ENCODE measurements at regions not wholly inside any gene's neighbourhood (a gene's known extent, or its start where the extent isn't known, plus 50 kb on each side); places are given as distances from the start of the nearest gene placed in this dataset.

GRCh38 chr16:79977940-79978836 lies 377.7 kb upstream of the MAF start:
- POLR2A ChIA-PET (ENCODE audit: low non-redundant PET): no interaction called here
- no peak for TF ChIP-seq CTCF (conservative IDR thresholded peaks at IDR 0.05; ENCODE audit: low read depth, low read length)
- TF ChIP-seq EZH2 (IDR thresholded peaks at IDR 0.05; ENCODE audit: borderline replicate concordance, low read depth, low read length, poor library complexity, severe bottlenecking): no peak
- no peak overlapping the region for H3K27ac ChIP-seq (ENCODE audit: low read depth, low read length, poor library complexity, severe bottlenecking)
- no peak for DNase-seq (ENCODE audit: low spot score)
- H3K36me3 ChIP-seq (ENCODE audit: insufficient read depth, low read length, poor library complexity, severe bottlenecking): no peaks in the 10 kb centered on the region
- no TSS peak for BruUV-seq (replicated peaks)
- no peaks in the 10 kb centered on the region for H3K4me1 ChIP-seq (ENCODE audit: insufficient read depth, low read length, poor library complexity, severe bottlenecking)
- intact Hi-C loops (cut with micrococcal nuclease; ENCODE audit: unreplicated experiment): no loop called here
- peaks cover 7% of the 10 kb centered on the region for H3K9me3 ChIP-seq (ENCODE audit: low read depth, low read length, poor library complexity, severe bottlenecking)
- CTCF ChIA-PET: no interaction called here
- H3K4me3 ChIP-seq (ENCODE audit: low read depth, low read length, poor library complexity, severe bottlenecking): no peak overlapping the region
- no peaks in the 10 kb centered on the region for H3K27me3 ChIP-seq (replicated peaks; ENCODE audit: insufficient read depth, low read depth, low read length, poor library complexity)

GRCh38 chr16:79973320-79973719 lies 372.8 kb upstream of the MAF start:
- intact Hi-C loops (cut with micrococcal nuclease; ENCODE audit: unreplicated experiment): no loop called here
- DNase-seq (ENCODE audit: low spot score): no peak
- POLR2A ChIA-PET (ENCODE audit: low non-redundant PET): no interaction called here
- Histone ChIP-seq H3K4me3 (ENCODE audit: low read depth, low read length, poor library complexity, severe bottlenecking) (no peak overlapping the region), H3K36me3 (ENCODE audit: insufficient read depth, low read length, poor library complexity, severe bottlenecking) (no peaks in the 10 kb centered on the region), H3K9me3 (ENCODE audit: low read depth, low read length, poor library complexity, severe bottlenecking) (peaks cover 7% of the 10 kb centered on the region), H3K27ac (ENCODE audit: low read depth, low read length, poor library complexity, severe bottlenecking) (no peak overlapping the region), H3K4me1 (ENCODE audit: insufficient read depth, low read length, poor library complexity, severe bottlenecking) (no peaks in the 10 kb centered on the region), H3K27me3 (replicated peaks; ENCODE audit: insufficient read depth, low read depth, low read length, poor library complexity) (no peaks in the 10 kb centered on the region)
- CTCF ChIA-PET: no interaction called here
- no TSS peak for BruUV-seq (replicated peaks)
- TF ChIP-seq CTCF (conservative IDR thresholded peaks at IDR 0.05; ENCODE audit: low read depth, low read length): no peak
- TF ChIP-seq EZH2 (IDR thresholded peaks at IDR 0.05; ENCODE audit: borderline replicate concordance, low read depth, low read length, poor library complexity, severe bottlenecking): no peak

- BruUV-seq (replicated peaks): no TSS peak
- no peak for TF ChIP-seq EZH2 (IDR thresholded peaks at IDR 0.05; ENCODE audit: borderline replicate concordance, low read depth, low read length, poor library complexity, severe bottlenecking)
- TF ChIP-seq CTCF (conservative IDR thresholded peaks at IDR 0.05; ENCODE audit: low read depth, low read length): no peak
- intact Hi-C loops (cut with micrococcal nuclease; ENCODE audit: unreplicated experiment): no loop called here
- POLR2A ChIA-PET (ENCODE audit: low non-redundant PET): no interaction called here
- CTCF ChIA-PET: interaction anchor here (0.6 kb wide), 1 partner anchor 26 kb away, joined by 7 read pairs; no protein-coding TSS in a partner anchor
- Histone ChIP-seq H3K4me3 (ENCODE audit: low read depth, low read length, poor library complexity, severe bottlenecking) (no peak overlapping the region), H3K27me3 (replicated peaks; ENCODE audit: insufficient read depth, low read depth, low read length, poor library complexity) (no peaks in the 10 kb centered on the region), H3K27ac (ENCODE audit: low read depth, low read length, poor library complexity, severe bottlenecking) (no peak overlapping the region), H3K9me3 (ENCODE audit: low read depth, low read length, poor library complexity, severe bottlenecking) (peaks cover 5% of the 10 kb centered on the region), H3K36me3 (ENCODE audit: insufficient read depth, low read length, poor library complexity, severe bottlenecking) (no peaks in the 10 kb centered on the region), H3K4me1 (ENCODE audit: insufficient read depth, low read length, poor library complexity, severe bottlenecking) (no peaks in the 10 kb centered on the region)
- no peak for DNase-seq (ENCODE audit: low spot score)
These were observed 371.6 kb upstream of the MAF start for GRCh38 chr16:79972053-79972704.
